BJ (cell line): ENCODE measurements at regions not wholly inside any gene's neighbourhood (a gene's known extent, or its start where the extent isn't known, plus 50 kb on each side); places are given as distances from the start of the nearest gene placed in this dataset.
A peak's percentile ranks its signal among the peaks of the same experiment; 100 is the strongest.

Experiments
- CTCF ChIA-PET: fragments of 350-600 bp; formaldehyde crosslinking; extraction: SDS; loops from one replicate; lab custom pipeline; 2021; ENCODE audit warnings: antibody characterized with exemption, inconsistent platforms; lab: Yijun Ruan, JAX
- POLR2A ChIA-PET: fragments of 300-600 bp; sonication (Branson Sonifier 250); formaldehyde crosslinking; extraction: SDS; loops from one replicate; lab custom pipeline; 2021; ENCODE audit warnings: antibody characterized with exemption; lab: Charles Lee
- DNase-seq: peaks from one replicate; pipeline ENCODE4 v3.0.0-alpha.2; 2011; ENCODE audit warnings: low read depth
- H3K27me3 ChIP-seq: 2 replicates; pipeline ENCODE4 v1.6.0; 2011; ENCODE audit warnings: low read length; ENCODE audit not compliant: control insufficient read depth, insufficient read depth
- H3K36me3 ChIP-seq: 2 replicates; pipeline ENCODE4 v1.5.1; 2011; ENCODE audit warnings: low read length; ENCODE audit not compliant: control insufficient read depth, insufficient read depth
- H3K4me3 ChIP-seq: 2 replicates; pipeline ENCODE4 v1.5.1; 2011; ENCODE audit warnings: low read depth, mild to moderate bottlenecking, control low read depth, low read length
- CTCF ChIP-seq: IDR thresholded peaks from 2 replicates; pipeline ENCODE4 v1.5.1; 2011; ENCODE audit warnings: low read depth, mild to moderate bottlenecking, control low read depth, inconsistent platforms, low read length, moderate library complexity; ENCODE audit not compliant: insufficient read depth

GRCh38 chr10:30111340-30112022, 52.1 kb upstream of the JCAD start:
- peaks cover 7% of the 10 kb centered on the region for H3K27me3 ChIP-seq
- no peak for TF ChIP-seq CTCF
- no peak overlapping the region for H3K4me3 ChIP-seq
- DNase-seq: peak; percentile 76
- no peaks in the 10 kb centered on the region for H3K36me3 ChIP-seq
- CTCF ChIA-PET: interaction anchor here (0.8 to 2.2 kb wide), 5 partner anchors 10 to 259 kb away, joined by 3 to 6 read pairs (median 5); no protein-coding TSS in a partner anchor
- POLR2A ChIA-PET: no interaction called here
